Spleen (tissue), 7 donors: ENCODE measurements at regions not wholly inside any gene's neighbourhood (a gene's known extent, or its start where the extent isn't known, plus 50 kb on each side); places are given as distances from the start of the nearest gene placed in this dataset.
"Not testable (repeated sequence)": the region's sequence is repeated elsewhere in the genome, so short reads cannot be mapped to it uniquely, and the experiment has no call there.

Experiments
- CTCF ChIP-seq, 11 experiments: fragments of 200-600 bp in 7 of 11; fragments of 450-650 bp in 4 of 11; sonication (generic) in 4 of 11; IDR thresholded peaks in 8 of 11; conservative IDR thresholded peaks in 3 of 11; 1 replicate in 7 of 11; 2 replicates in 4 of 11; pipeline versions ENCODE4 v1.4.0 to v1.8.0; 2016 to 2021; ENCODE audit warnings: antibody characterized with exemption in 11 of 11, inconsistent platforms in 4 of 11, mild to moderate bottlenecking in 1 of 11
- POLR2A ChIP-seq, 3 donors: fragments of 450-650 bp; IDR thresholded peaks; one replicate each; pipeline ENCODE4 v1.5.1; 2017; ENCODE audit warnings: antibody characterized with exemption in 3 of 3, mild to moderate bottlenecking in 1 of 3
- POLR2AphosphoS5 ChIP-seq, 3 donors: sonication (generic); formaldehyde crosslinking; IDR thresholded peaks; one replicate each; pipeline ENCODE4 v1.5.1; 2017; ENCODE audit warnings: antibody characterized with exemption in 3 of 3
- donor health status: DM: no; HTN: no; CAD: no; lungs with moderate emphysema.
- donor health status: DM: no; HTN: no; CAD: no.
- donor health status: DM: no; HTN: no; CAD: no.

GRCh38 chr1:120621278-120621677 lies 102.5 kb upstream of the NBPF26 start:
- TF ChIP-seq CTCF (IDR thresholded peaks at IDR 0.05 in 8 of 11, conservative IDR thresholded peaks at IDR 0.05 in 3 of 11); POLR2A (IDR thresholded peaks at IDR 0.05); POLR2AphosphoS5 (IDR thresholded peaks at IDR 0.05): not testable (repeated sequence)
